HG02759 (cell line): ENCODE measurements at regions not wholly inside any gene's neighbourhood (a gene's known extent, or its start where the extent isn't known, plus 50 kb on each side); places are given as distances from the start of the nearest gene placed in this dataset.
"Not testable (repeated sequence)": the region's sequence is repeated elsewhere in the genome, so short reads cannot be mapped to it uniquely, and the experiment has no call there.

ENCODE experiments used
- ATAC-seq: cut with Tn5 transposase; IDR thresholded peaks from one replicate; pipeline ENCODE4 v1.9.1; 2021; ENCODE audit warnings: mild to moderate bottlenecking, moderate library complexity; ENCODE audit not compliant: unreplicated experiment

DNA sequence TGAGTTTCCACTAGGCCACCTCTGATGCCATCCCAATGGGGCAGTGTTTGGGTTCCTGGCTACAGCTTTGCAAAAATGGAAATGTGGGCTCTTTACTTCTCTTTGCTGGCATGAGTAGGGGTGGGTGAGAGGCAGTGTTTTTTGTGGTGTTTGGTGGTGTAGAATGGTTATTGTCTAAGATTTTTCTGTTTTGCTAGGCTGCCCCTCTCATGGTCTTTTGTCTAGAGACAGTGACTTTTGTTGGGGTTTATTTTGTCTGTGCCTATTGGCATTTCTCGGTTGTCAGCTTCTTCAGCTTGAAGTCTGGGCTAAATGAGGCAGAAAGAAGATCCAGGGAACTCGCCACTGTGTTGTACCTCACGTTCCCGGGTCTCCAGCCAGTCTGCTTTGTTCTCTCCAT lies 112.1 kb downstream of the CENPF start:
- no peak for ATAC-seq

DNA sequence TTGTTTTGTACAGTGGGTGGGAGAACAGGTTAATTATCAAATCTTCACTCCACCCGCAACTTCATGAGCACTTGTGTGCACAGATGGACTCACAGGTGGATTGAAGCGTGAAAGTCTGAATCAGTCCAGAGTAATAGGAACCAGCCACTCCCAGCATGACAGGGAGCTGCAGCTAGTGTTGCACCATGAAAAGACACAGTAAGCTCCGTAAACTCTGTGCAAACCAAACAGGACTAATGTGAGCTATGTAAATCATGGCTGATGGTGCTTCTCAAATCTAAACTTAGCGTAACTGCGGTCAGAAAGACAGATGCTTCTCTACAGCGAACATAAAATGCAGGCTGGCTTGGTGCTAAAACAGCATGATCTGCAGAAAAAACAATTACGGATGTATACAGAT lies 114.4 kb downstream of the CENPF start:
- no peak for ATAC-seq

DNA sequence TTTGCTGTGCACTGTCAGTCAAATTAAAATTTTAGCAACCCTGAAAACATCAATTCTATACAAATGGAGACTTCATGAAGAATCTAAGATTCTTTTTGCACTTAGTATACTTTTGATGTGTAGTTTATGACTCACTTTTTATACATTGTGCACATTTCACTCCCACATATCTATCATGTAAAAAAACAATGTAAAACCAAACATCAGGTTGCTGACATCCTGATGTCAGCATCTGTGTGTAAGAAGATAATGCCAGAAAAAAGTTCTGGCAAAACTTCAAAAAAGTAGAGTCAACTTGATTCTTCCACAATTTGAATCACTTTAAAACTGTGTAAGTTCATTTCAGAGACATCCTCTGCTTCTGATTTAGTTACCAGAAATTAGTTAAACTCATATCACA lies 115.7 kb downstream of the CENPF start:
- ATAC-seq = no peak

DNA sequence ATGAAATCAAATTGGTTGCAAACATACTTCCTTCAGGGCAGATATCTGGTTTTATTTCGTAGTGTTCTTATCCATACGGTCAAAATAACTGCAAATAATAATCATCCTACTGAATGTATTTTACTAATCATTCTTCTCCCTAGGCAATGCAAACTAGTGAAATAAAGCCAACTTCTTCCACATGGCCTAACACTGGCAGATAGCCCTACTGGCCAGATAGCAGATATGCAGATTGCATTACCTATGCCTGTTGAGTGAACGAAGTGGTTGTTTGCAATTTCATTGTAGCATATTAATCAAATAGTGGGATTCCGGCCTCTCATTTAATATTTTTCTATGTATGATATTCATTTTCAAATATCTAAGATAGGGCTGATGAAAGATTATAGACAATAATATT lies 116.2 kb downstream of the CENPF start:
- no peak for ATAC-seq

DNA sequence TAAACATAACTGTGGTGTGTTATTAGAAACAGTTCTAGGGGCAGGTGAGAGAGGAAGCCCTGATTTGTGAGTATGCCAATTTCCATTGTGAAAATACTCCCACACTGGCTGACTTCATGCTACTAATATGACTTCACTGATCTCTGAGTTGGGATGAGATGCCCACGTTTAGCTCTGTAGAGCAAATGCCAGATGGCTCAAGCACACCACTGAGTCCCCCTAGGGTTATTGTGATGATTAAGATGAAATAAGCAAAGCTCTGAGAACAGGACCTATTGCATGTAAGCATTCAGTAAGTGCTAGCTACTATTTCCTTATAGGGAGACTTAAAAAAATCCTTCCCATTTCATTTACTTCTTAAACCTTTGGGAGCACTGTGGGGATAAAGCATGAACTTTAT lies 117.6 kb downstream of the CENPF start:
- no peak for ATAC-seq

DNA sequence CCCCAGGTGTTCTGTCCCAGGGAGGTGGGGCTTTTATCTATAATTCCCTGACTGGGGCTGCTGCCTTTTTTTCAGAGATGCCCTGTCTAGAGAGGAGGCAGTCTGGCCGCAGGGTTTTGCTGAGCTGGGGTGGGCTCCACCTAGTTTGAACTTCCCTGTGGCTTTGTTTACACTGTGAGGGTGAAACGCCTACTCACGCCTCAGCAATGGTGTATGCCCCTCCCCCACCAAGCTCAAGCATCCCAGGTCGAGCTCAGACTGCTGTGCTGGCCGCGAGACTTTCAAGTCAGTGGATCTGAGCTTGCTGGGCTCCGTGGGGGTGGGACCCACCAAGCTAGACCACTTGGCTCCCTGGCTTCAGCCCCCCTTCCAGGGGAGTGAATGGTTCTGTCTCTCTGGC lies 124.3 kb downstream of the CENPF start:
- ATAC-seq = no peak

DNA sequence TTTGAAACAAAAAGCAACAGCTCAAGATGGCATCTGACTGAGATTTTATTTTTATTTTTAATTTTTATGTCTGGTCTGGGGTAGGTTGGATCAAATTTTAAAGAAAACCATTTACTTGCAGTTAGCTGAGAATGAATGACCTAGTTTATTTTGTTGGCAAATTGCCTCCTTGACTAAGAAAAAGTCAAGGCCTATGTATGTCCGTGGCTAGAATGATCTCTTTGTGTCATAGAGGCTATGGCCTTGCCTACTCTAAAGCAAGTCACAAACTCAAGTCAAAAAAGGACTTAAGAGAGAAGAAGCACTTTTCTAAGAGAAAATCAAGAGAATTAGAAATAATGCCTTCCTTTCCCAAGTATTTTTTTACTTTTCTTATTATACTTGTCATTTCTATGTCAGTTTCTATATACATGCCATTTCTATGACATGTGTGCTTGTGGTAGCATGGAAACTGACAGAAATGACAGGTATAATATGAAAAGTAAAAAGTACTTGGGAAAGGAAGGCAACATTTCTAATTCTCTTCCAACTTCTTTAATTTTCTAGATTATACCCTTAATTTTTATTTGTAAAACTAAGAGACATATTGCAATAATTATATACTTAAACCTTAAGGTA lies 136.7 kb downstream of the CENPF start:
- no peak for ATAC-seq

DNA sequence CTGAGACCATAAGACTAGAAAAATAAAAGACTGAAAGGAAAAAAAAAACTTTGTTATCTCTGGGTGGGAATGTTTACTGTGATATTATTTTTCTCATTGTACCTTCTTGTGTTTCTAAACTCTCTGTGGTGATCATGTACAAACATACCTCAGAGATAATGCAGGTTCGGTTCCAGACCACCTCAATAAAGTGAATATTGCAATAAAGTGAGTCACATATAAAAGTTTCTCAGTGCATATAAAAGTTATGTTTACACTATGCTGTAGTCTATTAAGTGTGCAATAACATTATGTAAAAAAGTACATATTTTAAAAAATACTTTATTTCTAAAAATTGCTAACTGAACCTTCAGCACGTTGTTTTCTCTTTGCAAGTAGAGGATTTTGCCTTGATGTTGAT lies 137.5 kb downstream of the CENPF start:
- ATAC-seq = no peak

DNA sequence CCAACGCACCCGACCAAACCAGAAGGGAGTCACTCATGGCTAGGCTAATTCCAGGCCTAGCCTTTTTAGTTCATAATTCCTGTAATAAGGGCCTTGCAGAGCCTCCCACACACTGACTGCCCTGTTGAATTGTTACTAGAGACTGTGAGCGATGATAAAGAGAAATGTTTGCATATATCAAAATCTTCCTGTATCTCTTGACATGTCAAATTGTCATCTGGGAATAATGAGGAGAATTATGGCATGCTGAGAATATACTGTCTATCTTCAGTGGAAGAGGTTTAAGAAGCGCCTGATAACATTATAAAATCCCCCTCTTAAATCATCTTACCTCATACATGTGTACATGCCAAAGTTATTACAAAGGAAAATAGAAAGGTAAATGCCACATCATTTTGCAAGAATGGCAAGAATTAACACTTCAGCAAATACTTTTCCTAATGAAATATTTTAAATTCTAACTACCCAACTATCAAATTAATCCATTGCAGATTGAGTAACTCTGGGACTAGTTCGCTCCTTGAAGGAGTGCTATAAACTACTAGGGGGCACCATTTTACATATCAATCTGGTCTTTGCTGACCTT lies 144.1 kb downstream of the CENPF start:
- ATAC-seq = no peak

DNA sequence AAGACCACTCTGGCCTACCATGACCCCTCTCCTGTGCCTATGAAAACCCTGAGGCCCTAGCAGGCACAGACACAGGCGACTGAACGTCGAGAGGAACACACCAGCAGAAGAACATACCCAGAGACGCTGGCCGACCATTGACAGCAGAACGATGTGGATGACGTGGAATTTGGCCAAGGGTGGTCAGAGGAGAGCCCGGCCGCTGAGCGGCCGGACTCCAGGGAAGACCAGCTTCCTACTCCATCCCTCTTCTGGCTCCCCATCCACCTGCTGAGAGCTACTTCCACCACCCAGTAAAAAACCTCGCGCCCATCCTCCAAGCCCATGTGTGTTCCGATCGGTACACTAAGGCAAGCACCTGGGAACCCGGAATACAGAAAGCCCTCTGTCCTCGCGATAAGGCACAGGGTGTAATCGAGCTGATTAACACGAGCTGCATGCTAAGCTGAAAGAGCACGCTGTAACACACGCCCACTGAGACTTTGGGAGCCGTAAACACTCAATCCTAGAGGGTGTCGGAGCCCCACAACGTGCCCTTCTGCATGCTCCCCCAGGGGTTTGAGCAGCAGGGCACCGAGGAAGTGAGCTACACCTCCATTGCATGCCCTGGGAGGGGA lies 150.3 kb downstream of the CENPF start:
- ATAC-seq = no peak

DNA sequence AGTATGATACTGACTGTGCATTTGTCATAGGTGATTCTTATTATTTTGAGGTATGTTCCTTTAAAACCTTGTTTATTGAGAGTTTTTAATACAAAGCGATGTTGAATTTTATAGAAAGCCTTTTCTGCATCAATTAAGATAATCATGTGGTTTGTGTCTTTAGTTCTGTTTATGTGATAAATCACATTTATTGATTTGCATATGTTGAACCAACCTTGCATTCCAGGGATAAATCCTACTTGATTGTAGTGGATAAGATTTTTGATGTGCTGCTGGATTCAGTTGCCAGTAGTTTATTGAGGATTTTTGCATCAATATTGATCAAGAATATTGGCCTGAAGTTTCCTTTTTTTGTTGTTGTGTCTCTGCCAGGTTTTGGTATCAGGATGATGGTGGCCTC lies 158.0 kb downstream of the CENPF start:
- no peak for ATAC-seq

DNA sequence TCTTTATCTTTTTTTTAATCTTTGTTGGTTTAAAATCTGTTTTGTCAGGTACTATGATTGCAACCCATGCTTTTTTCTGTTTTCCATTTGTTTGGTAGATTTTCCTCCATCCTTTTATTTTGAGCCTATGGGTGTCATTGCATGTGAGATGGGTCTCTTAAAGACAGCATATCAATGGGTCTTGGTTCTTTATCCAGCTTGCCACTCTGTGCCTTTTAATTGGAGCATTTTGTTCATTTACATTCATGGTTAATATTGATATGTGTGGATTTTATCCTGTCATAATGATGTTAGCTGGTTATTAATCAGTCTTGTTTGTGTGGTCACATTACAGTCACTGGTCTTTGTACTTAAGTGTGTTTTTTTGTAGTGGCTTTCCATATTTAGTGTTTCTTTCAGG lies 159.9 kb downstream of the CENPF start:
- no peak for ATAC-seq

DNA sequence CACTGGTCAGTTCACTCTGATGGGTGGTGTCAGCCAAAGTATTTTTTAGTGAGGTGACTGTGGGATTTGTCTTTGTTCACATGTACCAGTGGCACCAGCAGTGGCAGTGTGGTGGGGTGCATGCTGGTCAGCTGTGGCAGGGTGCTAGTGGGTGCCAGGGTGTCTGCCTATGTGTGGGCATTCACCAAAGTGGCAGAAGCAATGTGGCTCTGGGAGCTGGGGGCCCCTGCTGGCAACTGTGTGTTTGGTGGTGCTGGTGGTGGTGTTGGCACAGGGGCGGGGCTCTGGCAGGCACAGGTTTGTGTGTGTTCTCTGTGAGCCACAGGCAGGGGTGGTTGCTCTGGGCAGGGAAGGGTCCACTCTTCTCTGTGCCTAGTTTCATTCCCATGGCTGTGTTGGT lies 161.5 kb downstream of the CENPF start:
- no peak for ATAC-seq

DNA sequence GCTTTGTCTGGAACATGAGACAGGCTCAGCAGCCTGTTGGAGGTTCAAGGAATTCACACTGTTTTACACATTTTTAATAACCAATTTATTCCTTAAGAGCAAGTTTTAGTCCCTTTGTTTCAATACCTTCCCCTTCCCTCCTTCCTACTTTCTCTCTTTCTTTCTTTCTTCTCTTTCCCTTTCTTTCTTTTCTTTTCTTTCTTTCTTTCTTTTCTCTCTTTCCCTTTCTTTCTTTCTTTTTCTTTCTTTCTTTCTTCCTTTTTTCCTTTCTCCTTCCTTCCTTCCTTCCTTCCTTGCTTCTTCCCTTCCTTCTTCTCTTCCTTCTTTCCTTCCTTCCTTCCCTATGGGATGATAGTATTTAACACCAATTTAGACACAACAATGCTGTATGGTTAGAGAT lies 164.2 kb downstream of the CENPF start:
- ATAC-seq = no peak

DNA sequence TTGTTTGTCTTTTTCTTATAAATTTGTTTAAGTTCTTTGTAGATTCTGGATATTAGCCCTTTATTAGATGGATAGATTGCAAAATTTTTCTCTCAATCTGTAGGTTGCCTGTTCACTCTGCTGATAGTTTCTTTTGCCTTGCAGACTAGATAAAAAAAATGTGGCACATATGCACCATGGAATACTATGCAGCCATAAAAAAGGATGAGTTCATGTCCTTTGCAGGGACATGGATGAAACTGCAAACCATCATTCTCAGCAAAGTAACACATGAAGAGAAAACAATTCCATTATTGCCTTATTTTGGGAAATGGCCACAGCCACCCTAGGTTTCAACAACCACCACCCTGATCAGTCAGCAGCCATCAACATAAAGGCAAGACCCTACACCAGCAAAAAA lies 166.7 kb downstream of the CENPF start:
- ATAC-seq = not testable (repeated sequence)

DNA sequence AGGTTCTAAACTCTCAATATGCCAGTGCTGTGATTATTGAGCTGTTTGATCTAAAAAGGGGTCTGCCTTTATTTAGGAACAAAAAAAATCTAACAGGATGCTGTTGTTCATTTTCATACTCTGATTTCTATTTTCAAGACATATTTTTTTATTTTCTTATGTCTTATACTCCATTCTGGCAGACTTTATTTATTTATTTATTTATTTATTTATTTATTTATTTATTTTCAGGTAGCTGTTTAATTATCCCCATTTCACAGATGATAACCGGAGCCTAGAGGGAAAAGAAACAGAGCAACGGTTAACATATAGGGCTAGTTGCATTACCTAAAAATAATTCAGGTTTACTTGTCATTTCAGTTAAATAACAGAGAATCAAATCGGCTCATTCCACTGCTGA lies 174.4 kb downstream of the CENPF start:
- ATAC-seq = no peak

DNA sequence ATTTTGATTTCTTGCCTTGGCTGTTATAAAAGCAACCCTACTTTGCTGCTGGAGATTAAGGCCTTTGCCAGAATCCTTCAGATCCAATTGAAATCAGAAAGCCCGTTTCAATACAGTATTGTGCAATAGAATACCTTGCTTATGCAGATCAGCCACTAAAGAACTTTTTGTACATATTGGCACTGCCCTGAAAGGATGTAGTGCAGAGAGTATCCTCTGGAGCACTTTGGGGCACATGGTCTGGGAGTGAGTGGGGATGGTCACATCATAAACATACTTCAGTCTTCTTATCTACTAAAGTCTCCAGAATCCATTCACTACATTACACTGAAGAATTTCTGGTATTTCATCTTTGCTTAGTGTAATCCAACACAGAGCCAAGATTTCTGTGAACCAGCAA lies 189.0 kb downstream of the CENPF start:
- no peak for ATAC-seq

DNA sequence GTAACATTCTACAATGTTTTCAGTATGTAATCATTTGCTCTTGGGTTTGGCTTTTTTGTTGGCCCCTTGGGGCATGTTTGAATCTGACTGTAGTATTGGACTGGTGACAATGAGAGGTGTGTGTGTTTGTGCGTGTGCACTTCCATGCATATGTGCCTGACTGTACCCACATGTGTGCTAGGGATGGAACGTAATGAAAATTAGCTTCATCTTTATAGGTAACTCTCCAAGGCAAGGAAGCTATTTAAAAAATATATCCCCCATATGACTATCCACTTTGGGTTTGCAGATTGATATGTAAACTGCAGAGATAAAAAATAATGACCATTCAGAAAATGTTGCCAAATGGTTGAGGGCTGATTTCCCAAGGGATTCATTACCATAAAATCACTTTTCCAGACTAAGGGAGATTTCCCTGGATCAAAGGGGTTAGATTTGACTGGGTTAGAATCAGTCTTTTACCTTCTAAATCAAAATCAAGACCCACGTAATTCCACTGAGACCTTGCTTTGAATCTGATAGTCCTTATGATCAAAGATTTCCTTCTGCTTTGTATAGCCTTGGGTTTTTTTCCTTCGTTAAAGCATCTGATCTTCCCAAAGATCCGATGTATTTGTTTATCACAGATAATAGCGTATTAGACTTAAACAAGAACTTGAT lies 189.7 kb downstream of the CENPF start:
- ATAC-seq = no peak

DNA sequence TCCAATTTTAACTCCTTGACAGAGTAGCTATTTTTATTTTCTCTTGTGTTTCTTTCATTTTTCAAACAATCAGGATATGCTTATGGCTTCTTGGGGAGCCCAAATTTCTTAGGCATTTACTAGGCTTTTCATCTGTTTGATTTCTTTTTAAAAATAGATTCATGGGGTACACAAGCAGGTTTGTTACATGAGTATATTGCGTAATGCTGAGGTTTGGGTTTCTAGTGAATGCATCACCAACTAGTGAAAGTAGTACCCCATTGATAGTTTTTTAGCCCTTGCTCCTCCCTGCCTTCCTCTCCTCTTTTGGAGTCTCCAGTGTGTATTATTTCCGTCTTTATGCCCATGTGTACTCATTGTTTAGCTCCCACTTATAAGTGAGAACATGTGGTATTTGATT lies 190.7 kb downstream of the CENPF start:
- ATAC-seq = no peak

DNA sequence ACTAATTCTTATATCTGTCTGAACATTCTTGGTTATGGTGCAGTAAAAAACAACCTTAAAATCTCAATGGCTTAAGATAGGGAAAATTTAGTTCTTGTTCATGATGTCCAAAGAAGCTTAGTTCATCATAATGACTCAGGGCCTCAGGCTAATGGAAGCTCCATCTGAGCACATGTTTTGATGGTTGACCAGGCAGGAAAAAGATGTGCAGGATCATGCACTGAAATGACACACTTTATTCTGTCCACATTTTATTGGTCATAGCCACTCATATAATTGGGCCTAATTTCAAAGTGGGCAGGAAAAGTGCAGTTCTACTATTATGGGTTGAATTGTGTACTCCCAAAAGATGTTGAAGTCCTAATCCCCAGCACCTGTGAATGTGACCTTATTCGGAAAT lies 198.2 kb downstream of the CENPF start:
- ATAC-seq = no peak

DNA sequence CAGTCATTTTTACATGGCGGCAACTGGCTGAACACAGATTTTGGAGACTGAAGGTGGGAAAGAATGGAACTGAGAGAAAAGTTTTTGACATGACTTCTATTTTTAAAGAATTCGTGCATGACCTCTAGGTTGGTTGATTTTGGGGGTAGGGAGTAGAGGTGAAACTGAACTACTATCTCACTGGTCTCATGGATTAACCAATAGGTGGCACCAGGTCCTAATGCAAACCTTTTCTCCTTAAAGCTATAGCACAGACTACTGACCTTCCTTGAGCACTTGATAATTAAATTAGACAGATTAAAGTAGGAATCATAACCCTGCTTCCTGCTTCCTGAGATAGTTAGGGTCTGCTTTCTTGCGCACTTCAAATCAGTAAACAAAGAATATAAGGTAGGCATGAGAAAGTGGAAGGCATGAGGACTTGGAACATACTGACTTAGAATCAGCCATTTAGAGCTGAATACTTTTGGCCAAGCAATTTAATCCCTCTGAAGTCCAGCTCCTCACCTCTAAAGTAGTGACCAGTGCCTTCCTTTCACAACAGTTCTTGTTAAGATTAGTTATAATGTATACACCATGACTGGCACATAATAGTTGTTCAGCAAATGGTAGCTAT lies 206.0 kb downstream of the CENPF start:
- ATAC-seq = no peak

DNA sequence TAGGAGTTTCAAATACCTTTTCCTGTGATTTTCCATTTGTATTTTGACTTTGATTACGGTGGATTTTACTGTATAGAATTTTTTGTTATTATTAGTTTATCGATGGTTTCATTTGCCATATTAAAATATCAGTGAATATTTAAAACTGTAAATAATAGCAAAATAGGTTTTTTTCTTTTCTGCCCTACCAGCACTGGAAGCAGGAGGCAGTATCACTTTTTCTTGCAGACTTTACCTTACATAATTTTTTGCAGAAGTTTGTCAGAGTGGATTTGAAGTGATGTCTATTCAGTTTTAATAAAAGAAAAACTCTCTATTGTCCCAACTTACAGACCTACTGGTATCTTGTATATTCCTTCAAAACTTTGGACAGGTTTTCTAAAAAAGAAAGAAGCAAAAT lies 213.6 kb downstream of the CENPF start:
- ATAC-seq = no peak
